ENCODE measurements at regions not wholly inside any gene's neighbourhood (a gene's known extent, or its start where the extent isn't known, plus 50 kb on each side); places are given as distances from the start of the nearest gene placed in this dataset.

DNA sequence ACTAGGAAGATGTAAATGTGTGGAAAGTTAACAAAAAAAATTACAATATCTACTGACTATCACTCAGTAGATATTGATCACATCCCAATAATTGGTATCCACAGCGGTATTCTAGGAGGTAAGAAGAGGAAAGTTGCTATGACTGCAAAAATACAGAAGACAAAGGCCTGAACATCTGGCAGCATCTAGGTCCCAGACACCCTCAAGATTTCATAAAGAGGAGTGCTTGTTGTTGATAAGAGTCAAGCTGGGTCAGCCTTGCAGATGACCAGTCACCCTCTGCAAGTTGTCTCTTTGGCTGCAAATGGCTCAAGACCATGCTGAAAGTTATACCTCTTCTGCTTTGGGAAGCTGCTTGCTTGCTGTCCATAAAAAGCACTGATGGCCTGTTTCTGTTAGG is 179.8 kb upstream of the FOXN2 start:
- no peak overlapping the region for H3K27ac ChIP-seq
- no peaks in the 10 kb centered on the region for H3K36me3 ChIP-seq
- DNase-seq (no peak), ATAC-seq (ENCODE audit: low FRiP score in 2 of 2) (no peak)
- H3K9me3 ChIP-seq = no peaks in the 10 kb centered on the region
- no peaks in the 10 kb centered on the region for H3K27me3 ChIP-seq
- no peaks in the 10 kb centered on the region for H3K4me1 ChIP-seq
- no peak for TF ChIP-seq POLR2A (IDR thresholded peaks at IDR 0.05)
- no peak for TF ChIP-seq POLR2AphosphoS5 (IDR thresholded peaks at IDR 0.05)
- TF ChIP-seq, protein P1, sequence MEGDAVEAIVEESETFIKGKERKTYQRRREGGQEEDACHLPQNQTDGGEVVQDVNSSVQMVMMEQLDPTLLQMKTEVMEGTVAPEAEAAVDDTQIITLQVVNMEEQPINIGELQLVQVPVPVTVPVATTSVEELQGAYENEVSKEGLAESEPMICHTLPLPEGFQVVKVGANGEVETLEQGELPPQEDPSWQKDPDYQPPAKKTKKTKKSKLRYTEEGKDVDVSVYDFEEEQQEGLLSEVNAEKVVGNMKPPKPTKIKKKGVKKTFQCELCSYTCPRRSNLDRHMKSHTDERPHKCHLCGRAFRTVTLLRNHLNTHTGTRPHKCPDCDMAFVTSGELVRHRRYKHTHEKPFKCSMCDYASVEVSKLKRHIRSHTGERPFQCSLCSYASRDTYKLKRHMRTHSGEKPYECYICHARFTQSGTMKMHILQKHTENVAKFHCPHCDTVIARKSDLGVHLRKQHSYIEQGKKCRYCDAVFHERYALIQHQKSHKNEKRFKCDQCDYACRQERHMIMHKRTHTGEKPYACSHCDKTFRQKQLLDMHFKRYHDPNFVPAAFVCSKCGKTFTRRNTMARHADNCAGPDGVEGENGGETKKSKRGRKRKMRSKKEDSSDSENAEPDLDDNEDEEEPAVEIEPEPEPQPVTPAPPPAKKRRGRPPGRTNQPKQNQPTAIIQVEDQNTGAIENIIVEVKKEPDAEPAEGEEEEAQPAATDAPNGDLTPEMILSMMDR (IDR thresholded peaks at IDR 0.05) = no peak
- TF ChIP-seq EP300 (IDR thresholded peaks at IDR 0.05) = no peak
- H3K4me3 ChIP-seq = no peak overlapping the region
- 88 to 100% methylated on average over 1 of the region's 1 CpG for WGBS, 2 donors

DNA sequence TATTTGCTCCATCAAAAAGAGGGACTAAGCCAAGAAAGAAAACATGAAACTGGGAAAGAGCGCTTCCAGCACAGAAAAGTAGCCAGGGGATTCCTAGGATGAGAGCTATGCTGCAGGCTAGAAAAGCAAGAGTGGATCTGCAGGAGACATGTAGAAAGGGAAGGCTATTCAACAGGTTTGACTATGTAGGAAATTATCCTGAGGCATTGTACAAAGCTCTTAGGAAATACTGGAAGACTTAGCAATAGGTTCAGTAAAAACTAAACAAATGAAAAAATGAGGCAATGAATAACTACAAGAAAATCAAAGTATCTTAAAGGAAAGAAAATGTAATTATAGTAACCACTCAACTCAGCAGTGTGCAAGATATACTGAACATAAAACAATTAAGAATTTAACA is 178.7 kb upstream of the FOXN2 start:
- no peaks in the 10 kb centered on the region for H3K9me3 ChIP-seq
- WGBS, 2 donors = 94% methylated on average over 1 of the region's 1 CpG
- H3K27me3 ChIP-seq = no peaks in the 10 kb centered on the region
- no peaks in the 10 kb centered on the region for H3K36me3 ChIP-seq
- H3K4me1 ChIP-seq = no peaks in the 10 kb centered on the region
- ATAC-seq (ENCODE audit: low FRiP score in 2 of 2) (no peak), DNase-seq (no peak)
- no peak for TF ChIP-seq POLR2AphosphoS5 (IDR thresholded peaks at IDR 0.05)
- no peak for TF ChIP-seq EP300 (IDR thresholded peaks at IDR 0.05)
- no peak for TF ChIP-seq POLR2A (IDR thresholded peaks at IDR 0.05)
- TF ChIP-seq, protein P1 (IDR thresholded peaks at IDR 0.05) = no peak
- no peak overlapping the region for H3K27ac ChIP-seq
- H3K4me3 ChIP-seq = no peak overlapping the region

DNA sequence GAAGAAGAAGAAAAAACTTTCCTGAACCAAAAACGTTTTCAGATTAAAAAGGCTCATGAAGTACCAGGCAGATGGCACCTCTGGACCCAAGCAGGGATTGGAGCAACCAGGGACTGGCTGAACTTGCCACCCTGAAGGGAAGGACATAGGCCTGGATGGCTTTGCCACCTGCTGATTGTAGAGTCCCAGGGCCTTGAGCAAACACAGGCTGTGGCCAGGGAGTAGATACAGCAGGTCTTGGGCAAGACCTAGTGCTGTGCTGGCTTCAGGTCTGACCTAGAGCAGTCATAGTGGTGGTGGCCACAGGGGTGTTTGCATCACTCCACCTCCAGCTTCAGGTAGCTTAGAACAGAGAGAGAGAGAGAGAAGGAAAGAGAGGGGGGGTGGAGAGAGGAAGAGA is 176.7 kb upstream of the FOXN2 start:
- H3K4me3 ChIP-seq = no peak overlapping the region
- H3K27ac ChIP-seq = no peak overlapping the region
- H3K9me3 ChIP-seq = no peaks in the 10 kb centered on the region
- ATAC-seq (ENCODE audit: low FRiP score in 2 of 2) (no peak), DNase-seq (no peak)
- H3K36me3 ChIP-seq = no peaks in the 10 kb centered on the region
- TF ChIP-seq, protein P1 (IDR thresholded peaks at IDR 0.05) = no peak
- no peak for TF ChIP-seq POLR2A (IDR thresholded peaks at IDR 0.05)
- no peak for TF ChIP-seq POLR2AphosphoS5 (IDR thresholded peaks at IDR 0.05)
- no peak for TF ChIP-seq EP300 (IDR thresholded peaks at IDR 0.05)
- 53 to 58% methylated on average over 1 of the region's 1 CpG for WGBS, 2 donors
- H3K4me1 ChIP-seq = no peaks in the 10 kb centered on the region
- no peaks in the 10 kb centered on the region for H3K27me3 ChIP-seq

DNA sequence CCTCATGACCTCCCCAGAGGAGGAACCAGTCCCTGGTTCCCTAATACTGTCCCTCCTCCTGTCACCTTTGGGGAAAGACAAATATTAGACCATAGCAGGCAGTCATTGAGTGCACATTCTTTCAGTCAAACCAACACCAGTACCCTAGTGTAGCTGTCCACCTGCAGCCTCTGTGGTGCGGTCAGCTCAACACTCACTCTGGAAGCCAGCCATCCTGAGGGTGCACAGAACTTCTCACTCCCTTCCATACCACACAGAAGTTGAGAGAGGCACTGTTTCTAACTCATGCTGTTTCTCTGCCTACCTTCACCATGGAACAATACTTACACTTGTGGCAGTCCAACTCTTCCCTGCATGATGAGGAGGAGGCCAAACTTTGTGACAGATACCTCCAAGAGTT is 175.6 kb upstream of the FOXN2 start:
- DNase-seq (no peak), ATAC-seq (ENCODE audit: low FRiP score in 2 of 2) (peak in 1 of 2 donors; percentile 49)
- no peak overlapping the region for H3K27ac ChIP-seq
- TF ChIP-seq POLR2A (IDR thresholded peaks at IDR 0.05) (no peak), EP300 (IDR thresholded peaks at IDR 0.05) (no peak), POLR2AphosphoS5 (IDR thresholded peaks at IDR 0.05) (no peak)
- TF ChIP-seq, protein P1 (IDR thresholded peaks at IDR 0.05) = no peak
- 0% methylated on average over 1 of the region's 1 CpG; no CpG with 5 or more reads in 1 of the 2 donors for WGBS, 2 donors
- H3K9me3 ChIP-seq = no peaks in the 10 kb centered on the region
- H3K4me1 ChIP-seq = no peaks in the 10 kb centered on the region
- no peak overlapping the region for H3K4me3 ChIP-seq
- H3K27me3 ChIP-seq = no peaks in the 10 kb centered on the region
- no peaks in the 10 kb centered on the region for H3K36me3 ChIP-seq

DNA sequence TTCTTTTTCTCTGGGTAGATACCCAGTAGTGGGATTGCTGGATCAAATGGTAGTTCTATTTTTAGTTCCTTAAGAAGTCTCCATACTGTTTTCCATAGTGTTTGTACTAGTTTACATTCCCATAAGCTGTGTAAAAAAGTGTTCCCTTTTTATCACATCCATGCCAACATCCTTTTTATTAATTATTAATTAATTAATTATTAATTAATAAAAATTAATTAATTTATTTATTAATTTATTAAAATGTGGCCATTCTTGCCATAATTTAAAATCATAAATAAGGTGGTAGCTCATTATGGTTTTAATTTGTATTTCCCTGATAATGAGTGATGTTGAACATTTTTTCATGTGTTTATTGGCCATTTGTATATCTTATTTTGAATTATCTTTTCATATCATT is 173.9 kb upstream of the FOXN2 start:
- H3K27me3 ChIP-seq = no peaks in the 10 kb centered on the region
- H3K9me3 ChIP-seq = no peaks in the 10 kb centered on the region
- no peak overlapping the region for H3K4me3 ChIP-seq
- TF ChIP-seq POLR2A (IDR thresholded peaks at IDR 0.05) = no peak
- H3K27ac ChIP-seq = no peak overlapping the region
- peaks cover 0 to 7% (median 1%) of the 10 kb centered on the region in 4 donors for H3K4me1 ChIP-seq
- no peaks in the 10 kb centered on the region for H3K36me3 ChIP-seq
- no peak for DNase-seq
- no peak for ATAC-seq (ENCODE audit: low FRiP score in 2 of 2)
